Adrenal gland (tissue), 9 donors: ENCODE measurements at regions not wholly inside any gene's neighbourhood (a gene's known extent, or its start where the extent isn't known, plus 50 kb on each side); places are given as distances from the start of the nearest gene placed in this dataset.

ENCODE experiments used
- DNase-seq, 7 donors: peaks; one replicate each; pipeline ENCODE4 v3.0.0-alpha.2; 2019 to 2020
- H3K27ac ChIP-seq, 5 donors: fragments of 200-600 bp; sonication (generic) in 4 of 5; 1 replicate in 3 of 5; 2 replicates in 2 of 5; pipeline versions ENCODE4 v1.5.1 to v1.8.0; 2016 to 2020; ENCODE audit warnings: mild to moderate bottlenecking in 1 of 5
- H3K27me3 ChIP-seq: fragments of 200-600 bp; 2 replicates; pipeline ENCODE4 v1.8.0; 2021
- H3K36me3 ChIP-seq, 2 donors: fragments of 200-600 bp; replicated peaks in 1 of 2; 1 replicate in 1 of 2; 2 replicates in 1 of 2; pipeline versions ENCODE4 v1.5.1 to v1.8.0; 2018 to 2022
- H3K4me1 ChIP-seq, 2 donors: fragments of 200-600 bp; replicated peaks in 1 of 2; 1 replicate in 1 of 2; 2 replicates in 1 of 2; pipeline versions ENCODE4 v1.5.1 to v1.8.0; 2018 to 2021
- H3K4me3 ChIP-seq, 4 donors: fragments of 200-600 bp; sonication (generic) in 3 of 4; one replicate each; pipeline ENCODE4 v1.5.1; 2016 to 2018
- H3K9me3 ChIP-seq, 3 donors: fragments of 200-600 bp; sonication (generic) in 1 of 3; replicated peaks in 1 of 3; 1 replicate in 2 of 3; 2 replicates in 1 of 3; pipeline versions ENCODE4 v1.5.1 to v1.8.0; 2016 to 2021
- POLR2A ChIP-seq, 2 donors: fragments of 450-650 bp; IDR thresholded peaks; one replicate each; pipeline ENCODE4 v1.6.1; 2017; ENCODE audit warnings: antibody characterized with exemption in 2 of 2, mild to moderate bottlenecking in 2 of 2, moderate library complexity in 1 of 2
- WGBS, 4 donors: extraction: QIAGEN DNeasy Blood & Tissue Kit in 2 of 4; methylation state at CpG; one replicate each; pipeline versions ENCODE4 v1.1.5 to v1.1.7; 2013 to 2017; 5-methylcytosine and 5-hydroxymethylcytosine counted together
- intact Hi-C, 2 donors: fragments of 100-400 bp; cut with DNase I; formaldehyde crosslinking; loops; one replicate each; pipeline versions ENCODE4 v1.14.1 to v1.15.0; 2022 to 2023
- TF ChIP-seq, protein P1 (sequence below), 6 experiments: fragments of 450-650 bp in 4 of 6; fragments of 200-600 bp in 2 of 6; sonication (generic) in 1 of 6; IDR thresholded peaks; 1 replicate in 5 of 6; 2 replicates in 1 of 6; pipeline versions ENCODE4 v1.5.1 to v1.8.0; 2016 to 2021; ENCODE audit warnings: antibody characterized with exemption in 6 of 6, mild to moderate bottlenecking in 2 of 6, moderate library complexity in 1 of 6
- donor health status: healthy with polysubstance abuse.
- donor health status: Bipolar disorder and iron deficiency.
- donor health status: DM: yes; HTN: yes; CAD: no.
- donor health status: DM: no; HTN: no; CAD: no.
- donor health status: DM: no; HTN: no; CAD: no.

GRCh38 chr4:28686618-28687017 is 1826.0 kb downstream of the STIM2 start:
- H3K4me1 ChIP-seq = no peaks in the 10 kb centered on the region
- H3K9me3 ChIP-seq = no peaks in the 10 kb centered on the region
- DNase-seq = peak in 3 of 7 donors; percentile 4 to 55 (median 23)
- WGBS, 4 donors = 57 to 68% (median 65%) methylated on average over 4 of the region's 4 CpGs
- no peaks in the 10 kb centered on the region for H3K36me3 ChIP-seq
- H3K27me3 ChIP-seq = no peaks in the 10 kb centered on the region
- H3K27ac ChIP-seq = no peak overlapping the region
- intact Hi-C loops = no loop called here
- no peak overlapping the region for H3K4me3 ChIP-seq
- no peak for TF ChIP-seq POLR2A (IDR thresholded peaks at IDR 0.05)
- TF ChIP-seq, protein P1, sequence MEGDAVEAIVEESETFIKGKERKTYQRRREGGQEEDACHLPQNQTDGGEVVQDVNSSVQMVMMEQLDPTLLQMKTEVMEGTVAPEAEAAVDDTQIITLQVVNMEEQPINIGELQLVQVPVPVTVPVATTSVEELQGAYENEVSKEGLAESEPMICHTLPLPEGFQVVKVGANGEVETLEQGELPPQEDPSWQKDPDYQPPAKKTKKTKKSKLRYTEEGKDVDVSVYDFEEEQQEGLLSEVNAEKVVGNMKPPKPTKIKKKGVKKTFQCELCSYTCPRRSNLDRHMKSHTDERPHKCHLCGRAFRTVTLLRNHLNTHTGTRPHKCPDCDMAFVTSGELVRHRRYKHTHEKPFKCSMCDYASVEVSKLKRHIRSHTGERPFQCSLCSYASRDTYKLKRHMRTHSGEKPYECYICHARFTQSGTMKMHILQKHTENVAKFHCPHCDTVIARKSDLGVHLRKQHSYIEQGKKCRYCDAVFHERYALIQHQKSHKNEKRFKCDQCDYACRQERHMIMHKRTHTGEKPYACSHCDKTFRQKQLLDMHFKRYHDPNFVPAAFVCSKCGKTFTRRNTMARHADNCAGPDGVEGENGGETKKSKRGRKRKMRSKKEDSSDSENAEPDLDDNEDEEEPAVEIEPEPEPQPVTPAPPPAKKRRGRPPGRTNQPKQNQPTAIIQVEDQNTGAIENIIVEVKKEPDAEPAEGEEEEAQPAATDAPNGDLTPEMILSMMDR (IDR thresholded peaks at IDR 0.05) = no peak

- H3K36me3 ChIP-seq = no peaks in the 10 kb centered on the region
- DNase-seq = no peak
- intact Hi-C loops = no loop called here
- no peaks in the 10 kb centered on the region for H3K9me3 ChIP-seq
- 56 to 69% (median 60%) methylated on average over 1 of the region's 1 CpG for WGBS, 4 donors
- no peaks in the 10 kb centered on the region for H3K27me3 ChIP-seq
- TF ChIP-seq, protein P1 (IDR thresholded peaks at IDR 0.05) = no peak
- no peak for TF ChIP-seq POLR2A (IDR thresholded peaks at IDR 0.05)
- H3K27ac ChIP-seq = no peak overlapping the region
- H3K4me3 ChIP-seq = no peak overlapping the region
- no peaks in the 10 kb centered on the region for H3K4me1 ChIP-seq
Measured at GRCh38 chr4:28690890-28691289, 1830.2 kb downstream of the STIM2 start.

GRCh38 chr4:28702571-28702970 is 1841.9 kb downstream of the STIM2 start:
- WGBS, 4 donors = 61 to 76% (median 67%) methylated on average over 4 of the region's 4 CpGs
- intact Hi-C loops = no loop called here

DNA sequence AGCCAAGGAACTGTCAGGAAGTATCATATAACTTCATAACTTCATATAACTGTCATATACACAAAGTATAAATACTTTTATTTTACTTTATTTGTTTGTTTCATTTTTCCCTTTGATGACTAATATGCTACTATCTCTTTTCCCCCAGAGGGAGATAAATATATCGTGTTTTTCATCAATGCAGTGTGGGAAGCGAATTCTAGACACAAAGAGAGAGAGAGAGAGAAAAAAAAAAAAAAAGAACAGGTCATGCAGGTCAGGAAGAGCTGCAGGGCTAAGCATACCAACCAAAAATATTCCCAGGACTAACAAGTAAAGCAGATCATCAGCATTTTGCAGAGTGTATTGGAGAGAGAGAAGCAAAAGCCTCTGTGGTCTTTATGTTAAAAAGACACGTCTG is 1849.2 kb downstream of the STIM2 start:
- H3K4me3 ChIP-seq = no peak overlapping the region
- DNase-seq = no peak
- H3K4me1 ChIP-seq = no peaks in the 10 kb centered on the region
- 26 to 56% (median 36%) methylated on average over 3 of the region's 3 CpGs for WGBS, 4 donors
- intact Hi-C loops = no loop called here
- no peak for TF ChIP-seq POLR2A (IDR thresholded peaks at IDR 0.05)
- TF ChIP-seq, protein P1 (IDR thresholded peaks at IDR 0.05) = no peak
- no peaks in the 10 kb centered on the region for H3K9me3 ChIP-seq
- H3K36me3 ChIP-seq = no peaks in the 10 kb centered on the region
- no peaks in the 10 kb centered on the region for H3K27me3 ChIP-seq
- H3K27ac ChIP-seq = no peak overlapping the region

More at GRCh38 chr4:28702571-28702970, 1841.9 kb downstream of the STIM2 start:
- Histone ChIP-seq H3K36me3 (no peaks in the 10 kb centered on the region), H3K9me3 (no peaks in the 10 kb centered on the region), H3K27me3 (no peaks in the 10 kb centered on the region), H3K4me3 (no peak overlapping the region), H3K4me1 (no peaks in the 10 kb centered on the region), H3K27ac (no peak overlapping the region)
- no peak for TF ChIP-seq POLR2A (IDR thresholded peaks at IDR 0.05)
- DNase-seq = no peak

GRCh38 chr4:28723371-28723770 is 1862.7 kb downstream of the STIM2 start:
- intact Hi-C loops = no loop called here
- DNase-seq = no peak
- Histone ChIP-seq H3K4me3 (no peak overlapping the region), H3K27me3 (no peaks in the 10 kb centered on the region), H3K36me3 (no peaks in the 10 kb centered on the region), H3K4me1 (no peaks in the 10 kb centered on the region), H3K9me3 (no peaks in the 10 kb centered on the region), H3K27ac (no peak overlapping the region)
- no peak for TF ChIP-seq POLR2A (IDR thresholded peaks at IDR 0.05)
- TF ChIP-seq, protein P1 (IDR thresholded peaks at IDR 0.05) = no peak
- 68 to 85% (median 78%) methylated on average over 6 of the region's 6 CpGs for WGBS, 4 donors
